GM23338 (cell line): ENCODE measurements at regions not wholly inside any gene's neighbourhood (a gene's known extent, or its start where the extent isn't known, plus 50 kb on each side); places are given as distances from the start of the nearest gene placed in this dataset.

Experiments
- ATAC-seq: fragments of 200-7000 bp; cut with Tn5 transposase; 3 replicates; pipeline ENCODE4 v1.9.1; 2020
- DNase-seq: peaks from one replicate; pipeline ENCODE4 v3.0.0-alpha.2; 2015; ENCODE audit warnings: low spot score
- H2AFZ ChIP-seq: fragments of 200-600 bp; sonication (generic); 2 replicates; pipeline ENCODE4 v1.8.0; 2016; ENCODE audit warnings: antibody characterized with exemption, mild to moderate bottlenecking, moderate library complexity
- H3F3A ChIP-seq: fragments of 200-600 bp; sonication (generic); replicated peaks from 2 replicates; pipeline ENCODE4 v1.8.0; 2017; ENCODE audit warnings: antibody characterized with exemption, mixed run types, low read depth
- H3K27ac ChIP-seq: fragments of 200-600 bp; sonication (generic); 2 replicates; pipeline ENCODE4 v1.6.1; 2016; ENCODE audit warnings: low read depth
- H3K27me3 ChIP-seq: fragments of 200-600 bp; sonication (generic); 2 replicates; pipeline ENCODE4 v1.8.0; 2016; ENCODE audit warnings: mild to moderate bottlenecking, mixed run types, moderate library complexity; ENCODE audit not compliant: insufficient read depth
- H3K36me3 ChIP-seq: fragments of 200-600 bp; sonication (generic); 2 replicates; pipeline ENCODE4 v1.8.0; 2016; ENCODE audit warnings: mild to moderate bottlenecking; ENCODE audit not compliant: insufficient read depth
- H3K4me1 ChIP-seq: fragments of 200-600 bp; sonication (generic); 2 replicates; pipeline ENCODE4 v1.8.0; 2016; ENCODE audit warnings: mild to moderate bottlenecking, moderate library complexity; ENCODE audit not compliant: insufficient read depth
- H3K4me2 ChIP-seq: fragments of 200-600 bp; sonication (generic); 2 replicates; pipeline ENCODE4 v1.7.1; 2017; ENCODE audit warnings: mixed run types
- H3K4me3 ChIP-seq: fragments of 200-600 bp; sonication (generic); 2 replicates; pipeline ENCODE4 v1.6.1; 2016; ENCODE audit warnings: mixed run types
- H3K79me2 ChIP-seq: fragments of 200-600 bp; sonication (generic); replicated peaks from 2 replicates; pipeline ENCODE4 v1.8.0; 2017; ENCODE audit warnings: mild to moderate bottlenecking; ENCODE audit not compliant: insufficient read depth
- H3K9me2 ChIP-seq: fragments of 200-600 bp; sonication (generic); 2 replicates; pipeline ENCODE4 v1.8.0; 2017; ENCODE audit not compliant: insufficient read depth
- H4K20me1 ChIP-seq: fragments of 200-600 bp; sonication (generic); replicated peaks from 2 replicates; pipeline ENCODE4 v1.8.0; 2017; ENCODE audit warnings: mild to moderate bottlenecking; ENCODE audit not compliant: insufficient read depth
- H3K27ac Mint-ChIP-seq: 2 replicates; pipeline ENCODE4 v1.8.0; 2020; ENCODE audit warnings: inconsistent platforms, mild to moderate bottlenecking, moderate library complexity, mixed read lengths
- H3K27me3 Mint-ChIP-seq: 3 replicates; pipeline ENCODE4 v1.8.0; 2022; ENCODE audit warnings: low read depth, mild to moderate bottlenecking, moderate library complexity, mixed read lengths, inconsistent platforms; ENCODE audit not compliant: insufficient read depth, poor library complexity
- H3K36me3 Mint-ChIP-seq: 3 replicates; pipeline ENCODE4 v1.8.0; 2021; ENCODE audit warnings: low read depth, mild to moderate bottlenecking, inconsistent platforms, moderate library complexity, mixed read lengths
- H3K4me1 Mint-ChIP-seq: 3 replicates; pipeline ENCODE4 v1.8.0; 2020; ENCODE audit warnings: mild to moderate bottlenecking, inconsistent platforms, mixed read lengths
- H3K4me3 Mint-ChIP-seq: 3 replicates; pipeline ENCODE4 v1.8.0; 2021; ENCODE audit warnings: moderate library complexity, mild to moderate bottlenecking, inconsistent platforms, mixed read lengths
- H3K9me3 Mint-ChIP-seq: 3 replicates; pipeline ENCODE4 v1.8.0; 2020; ENCODE audit warnings: moderate library complexity, mild to moderate bottlenecking, inconsistent platforms, mixed read lengths
- CREB1 ChIP-seq: fragments of 250-450 bp; sonication (Bioruptor Pico); IDR thresholded peaks from 2 replicates; pipeline ENCODE4 v1.5.0; 2020; ENCODE audit warnings: low read depth, mild to moderate bottlenecking, moderate library complexity
- ETS1 ChIP-seq: IDR thresholded peaks from 2 replicates; pipeline ENCODE4 v1.6.1; 2016; ENCODE audit warnings: antibody characterized with exemption
- EZH2 ChIP-seq: fragments of 200-600 bp; sonication (generic); IDR thresholded peaks from one replicate; pipeline ENCODE4 v1.8.0; 2017; ENCODE audit warnings: antibody characterized with exemption, mild to moderate bottlenecking, low read depth; ENCODE audit not compliant: unreplicated experiment
- EZH2phosphoT487 ChIP-seq: fragments of 200-600 bp; sonication (generic); IDR thresholded peaks from one replicate; pipeline ENCODE4 v1.8.1; 2018; ENCODE audit warnings: antibody characterized with exemption; ENCODE audit not compliant: unreplicated experiment
- JUNB ChIP-seq: IDR thresholded peaks from one replicate; pipeline ENCODE4 v1.6.1; 2016; ENCODE audit warnings: antibody characterized with exemption; ENCODE audit not compliant: unreplicated experiment
- NANOG ChIP-seq: IDR thresholded peaks from 2 replicates; pipeline ENCODE4 v1.6.1; 2016; ENCODE audit warnings: antibody characterized with exemption, borderline replicate concordance
- POLR2AphosphoS5 ChIP-seq: IDR thresholded peaks from 2 replicates; pipeline ENCODE4 v1.6.1; 2016; ENCODE audit warnings: antibody characterized with exemption, low read depth
- REST ChIP-seq: IDR thresholded peaks from one replicate; pipeline ENCODE4 v1.6.1; 2018; ENCODE audit warnings: antibody characterized with exemption; ENCODE audit not compliant: unreplicated experiment
- STAT1 ChIP-seq: IDR thresholded peaks from one replicate; pipeline ENCODE4 v1.6.1; 2016; ENCODE audit warnings: antibody characterized with exemption; ENCODE audit not compliant: unreplicated experiment
- ZNF114 ChIP-seq: fragments of 250-450 bp; sonication (Bioruptor Pico); IDR thresholded peaks from 2 replicates; pipeline ENCODE4 v1.5.0; 2020; ENCODE audit warnings: mild to moderate bottlenecking, moderate library complexity
- ZNF331 ChIP-seq: fragments of 250-450 bp; sonication (Bioruptor Pico); IDR thresholded peaks from 2 replicates; pipeline ENCODE4 v1.5.0; 2020; ENCODE audit warnings: low read depth, mild to moderate bottlenecking, moderate library complexity

GRCh38 chr5:9863486-9863885, 233.3 kb upstream of the TAS2R1 start:
- Histone ChIP-seq H3K79me2 (no peaks in the 10 kb centered on the region), H3K9me2 (no peaks in the 10 kb centered on the region), H3K27me3 (no peaks in the 10 kb centered on the region), H3K27ac (no peak overlapping the region), H3K4me3 (no peak overlapping the region), H3K4me2 (no peak overlapping the region), H2AFZ (no peak overlapping the region), H3K36me3 (no peaks in the 10 kb centered on the region; the same call in 1 of the 2 replicates), H3F3A (no peaks in the 10 kb centered on the region), H3K4me1 (no peaks in the 10 kb centered on the region), H4K20me1 (no peaks in the 10 kb centered on the region)
- TF ChIP-seq CREB1 (CRISPR knock-in tag) = no peak
- TF ChIP-seq EZH2 = no peak
- TF ChIP-seq STAT1 = no peak
- TF ChIP-seq EZH2phosphoT487 = no peak
- TF ChIP-seq ZNF114 = no peak
- TF ChIP-seq NANOG = no peak
- no peak for TF ChIP-seq POLR2AphosphoS5
- TF ChIP-seq REST = no peak
- no peak for TF ChIP-seq JUNB
- H3K4me1 Mint-ChIP-seq = peaks cover 4% of the 10 kb centered on the region; the same call in 1 of the 3 replicates
- H3K4me3 Mint-ChIP-seq = no peak overlapping the region
- H3K9me3 Mint-ChIP-seq = peaks cover 46% of the 10 kb centered on the region
- H3K27ac Mint-ChIP-seq = no peak overlapping the region
- DNase-seq (no peak), ATAC-seq (no peak)
- peaks cover 5% of the 10 kb centered on the region for H3K27me3 Mint-ChIP-seq
- peaks cover 38% of the 10 kb centered on the region for H3K36me3 Mint-ChIP-seq

- peaks cover 24% of the 10 kb centered on the region for H3K36me3 Mint-ChIP-seq
- Histone ChIP-seq H3K27me3 (no peaks in the 10 kb centered on the region), H3K79me2 (no peaks in the 10 kb centered on the region), H3F3A (no peaks in the 10 kb centered on the region), H2AFZ (peak overlapping the region; percentile 66; the same call in 1 of the 2 replicates), H3K4me2 (no peak overlapping the region), H3K4me3 (no peak overlapping the region), H3K4me1 (no peaks in the 10 kb centered on the region), H3K9me2 (no peaks in the 10 kb centered on the region), H3K36me3 (no peaks in the 10 kb centered on the region; the same call in 1 of the 2 replicates), H4K20me1 (no peaks in the 10 kb centered on the region), H3K27ac (no peak overlapping the region)
- no peak for TF ChIP-seq ZNF331 (CRISPR knock-in tag)
- TF ChIP-seq REST = no peak
- no peak for TF ChIP-seq JUNB
- no peak for TF ChIP-seq ZNF114
- TF ChIP-seq ETS1 = no peak
- no peak overlapping the region for H3K4me3 Mint-ChIP-seq
- peak; percentile 4 for DNase-seq
- ATAC-seq = peak; percentile 46; the same call in 1 of the 3 replicates
- H3K4me1 Mint-ChIP-seq = peaks cover 4% of the 10 kb centered on the region; the same call in 1 of the 3 replicates
- no peak overlapping the region for H3K27ac Mint-ChIP-seq
- H3K27me3 Mint-ChIP-seq = peaks cover 5% of the 10 kb centered on the region
- H3K9me3 Mint-ChIP-seq = peaks cover 29% of the 10 kb centered on the region
Observed at GRCh38 chr5:9861666-9862256, 231.6 kb upstream of the TAS2R1 start.
